ENCODE measurements at regions not wholly inside any gene's neighbourhood (a gene's known extent, or its start where the extent isn't known, plus 50 kb on each side); places are given as distances from the start of the nearest gene placed in this dataset.

DNA sequence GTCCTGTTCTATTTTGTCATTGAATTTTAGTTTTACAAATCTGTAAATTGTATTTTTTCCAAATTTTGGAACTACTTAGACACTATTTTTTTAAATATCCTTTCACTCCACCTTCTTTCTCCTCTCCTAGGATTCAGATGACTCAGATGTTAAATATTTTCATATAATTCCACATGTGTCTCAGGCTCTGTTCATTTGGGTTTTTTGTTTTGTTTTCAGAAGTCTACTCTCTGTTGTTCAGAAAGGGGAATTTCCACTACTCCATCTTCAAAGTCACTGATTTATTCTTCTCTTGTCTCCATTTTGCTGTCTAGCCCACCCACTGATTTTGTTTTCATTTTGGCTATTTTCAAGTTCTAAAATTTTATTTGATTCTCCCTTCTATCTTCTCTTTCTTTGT lies 264.0 kb upstream of the SLIT2 start:
- TF ChIP-seq, protein P1, sequence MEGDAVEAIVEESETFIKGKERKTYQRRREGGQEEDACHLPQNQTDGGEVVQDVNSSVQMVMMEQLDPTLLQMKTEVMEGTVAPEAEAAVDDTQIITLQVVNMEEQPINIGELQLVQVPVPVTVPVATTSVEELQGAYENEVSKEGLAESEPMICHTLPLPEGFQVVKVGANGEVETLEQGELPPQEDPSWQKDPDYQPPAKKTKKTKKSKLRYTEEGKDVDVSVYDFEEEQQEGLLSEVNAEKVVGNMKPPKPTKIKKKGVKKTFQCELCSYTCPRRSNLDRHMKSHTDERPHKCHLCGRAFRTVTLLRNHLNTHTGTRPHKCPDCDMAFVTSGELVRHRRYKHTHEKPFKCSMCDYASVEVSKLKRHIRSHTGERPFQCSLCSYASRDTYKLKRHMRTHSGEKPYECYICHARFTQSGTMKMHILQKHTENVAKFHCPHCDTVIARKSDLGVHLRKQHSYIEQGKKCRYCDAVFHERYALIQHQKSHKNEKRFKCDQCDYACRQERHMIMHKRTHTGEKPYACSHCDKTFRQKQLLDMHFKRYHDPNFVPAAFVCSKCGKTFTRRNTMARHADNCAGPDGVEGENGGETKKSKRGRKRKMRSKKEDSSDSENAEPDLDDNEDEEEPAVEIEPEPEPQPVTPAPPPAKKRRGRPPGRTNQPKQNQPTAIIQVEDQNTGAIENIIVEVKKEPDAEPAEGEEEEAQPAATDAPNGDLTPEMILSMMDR (IDR thresholded peaks at IDR 0.05 in 4 of 5, conservative IDR thresholded peaks at IDR 0.05 in 1 of 5): no peak
- TF ChIP-seq POLR2A (IDR thresholded peaks at IDR 0.05): no peak

Data from gastrocnemius medialis (tissue), 4 donors.